HG02884 (cell line): ENCODE measurements at regions not wholly inside any gene's neighbourhood (a gene's known extent, or its start where the extent isn't known, plus 50 kb on each side); places are given as distances from the start of the nearest gene placed in this dataset.
"Not testable (repeated sequence)": the region's sequence is repeated elsewhere in the genome, so short reads cannot be mapped to it uniquely, and the experiment has no call there.

Experiments used
- ATAC-seq: cut with Tn5 transposase; IDR thresholded peaks from one replicate; pipeline ENCODE4 v1.9.1; 2021; ENCODE audit warnings: mild to moderate bottlenecking, moderate library complexity; ENCODE audit not compliant: unreplicated experiment

GRCh38 chr5:104050436-104050835 is 487.8 kb upstream of the NUDT12 start:
- no peak for ATAC-seq

GRCh38 chr5:104049752-104050151 is 487.2 kb upstream of the NUDT12 start:
- ATAC-seq: no peak

GRCh38 chr5:104048231-104048630 is 485.6 kb upstream of the NUDT12 start:
- ATAC-seq: no peak

- ATAC-seq: no peak
These were observed 483.4 kb upstream of the NUDT12 start for GRCh38 chr5:104045987-104046386.

GRCh38 chr5:104039871-104040270 is 477.3 kb upstream of the NUDT12 start:
- ATAC-seq: not testable (repeated sequence)

- not testable (repeated sequence) for ATAC-seq
These were observed 474.5 kb upstream of the NUDT12 start for GRCh38 chr5:104037136-104037535.

- ATAC-seq: not testable (repeated sequence)
These were observed 470.6 kb upstream of the NUDT12 start for GRCh38 chr5:104033186-104033585.

GRCh38 chr5:104024538-104024937 is 461.9 kb upstream of the NUDT12 start:
- ATAC-seq: no peak

- no peak for ATAC-seq
These were observed 461.1 kb upstream of the NUDT12 start for GRCh38 chr5:104023739-104024138.

GRCh38 chr5:104019956-104020355 is 457.4 kb upstream of the NUDT12 start:
- no peak for ATAC-seq

- no peak for ATAC-seq
These were observed 455.7 kb upstream of the NUDT12 start for GRCh38 chr5:104018299-104018698.

- ATAC-seq: no peak
These were observed 454.1 kb upstream of the NUDT12 start for GRCh38 chr5:104016646-104017045.

GRCh38 chr5:104015765-104016164 is 453.2 kb upstream of the NUDT12 start:
- no peak for ATAC-seq

GRCh38 chr5:104002783-104003182 is 440.2 kb upstream of the NUDT12 start:
- not testable (repeated sequence) for ATAC-seq

GRCh38 chr5:104001136-104001535 is 438.5 kb upstream of the NUDT12 start:
- ATAC-seq: no peak

GRCh38 chr5:103993031-103993430 is 430.4 kb upstream of the NUDT12 start:
- no peak for ATAC-seq

- ATAC-seq: no peak
These were observed 427.5 kb upstream of the NUDT12 start for GRCh38 chr5:103990064-103990463.

- no peak for ATAC-seq
These were observed 419.0 kb upstream of the NUDT12 start for GRCh38 chr5:103981592-103981991.

GRCh38 chr5:103973669-103974068 is 411.1 kb upstream of the NUDT12 start:
- no peak for ATAC-seq

GRCh38 chr5:103966295-103966694 is 403.7 kb upstream of the NUDT12 start:
- ATAC-seq: not testable (repeated sequence)

- no peak for ATAC-seq
These were observed 399.4 kb upstream of the NUDT12 start for GRCh38 chr5:103962023-103962422.

- ATAC-seq: no peak
These were observed 391.2 kb upstream of the NUDT12 start for GRCh38 chr5:103953601-103954382.

GRCh38 chr5:103951776-103952175 is 389.2 kb upstream of the NUDT12 start:
- no peak for ATAC-seq
